Smooth muscle cell (in vitro differentiated cells): ENCODE measurements at regions not wholly inside any gene's neighbourhood (a gene's known extent, or its start where the extent isn't known, plus 50 kb on each side); places are given as distances from the start of the nearest gene placed in this dataset.

Source experiments
- DNase-seq: peaks from one replicate; lab custom pipeline; 2025; ENCODE audit not compliant: unreplicated experiment; lab: John Stamatoyannopoulos, UW
- H2AFZ ChIP-seq: fragments of 200-600 bp; sonication (generic); 2 replicates; pipeline ENCODE4 v1.6.0; 2016; ENCODE audit warnings: antibody characterized with exemption, low read depth, mild to moderate bottlenecking
- H3F3A ChIP-seq: fragments of 200-600 bp; sonication (generic); 2 replicates; pipeline ENCODE4 v1.6.0; 2017; ENCODE audit warnings: antibody characterized with exemption, low read depth
- H3K27ac ChIP-seq: fragments of 200-600 bp; sonication (generic); 2 replicates; pipeline ENCODE4 v1.5.1; 2016; ENCODE audit warnings: low read depth, mild to moderate bottlenecking
- H3K27me3 ChIP-seq: fragments of 200-600 bp; sonication (generic); 2 replicates; pipeline ENCODE4 v1.6.1; 2016; ENCODE audit warnings: low read depth, mild to moderate bottlenecking
- H3K36me3 ChIP-seq: fragments of 200-600 bp; sonication (generic); 2 replicates; pipeline ENCODE4 v1.5.1; 2016; ENCODE audit warnings: low read depth
- H3K4me1 ChIP-seq: fragments of 200-600 bp; sonication (generic); 2 replicates; pipeline ENCODE4 v1.5.1; 2016; ENCODE audit warnings: low read depth
- H3K4me2 ChIP-seq: fragments of 200-600 bp; sonication (generic); 2 replicates; pipeline ENCODE4 v1.6.0; 2016; ENCODE audit warnings: mild to moderate bottlenecking
- H3K4me3 ChIP-seq: fragments of 200-600 bp; sonication (generic); 2 replicates; pipeline ENCODE4 v1.5.1; 2016; ENCODE audit warnings: mild to moderate bottlenecking
- H3K79me2 ChIP-seq: fragments of 200-600 bp; sonication (generic); 2 replicates; pipeline ENCODE4 v1.6.0; 2016; ENCODE audit warnings: low read depth, mild to moderate bottlenecking
- H3K9ac ChIP-seq: fragments of 200-600 bp; sonication (generic); 2 replicates; pipeline ENCODE4 v1.6.0; 2016; ENCODE audit warnings: low read depth
- H3K9me3 ChIP-seq: fragments of 200-600 bp; sonication (generic); replicated peaks from 2 replicates; pipeline ENCODE4 v1.5.1; 2016; ENCODE audit warnings: low read depth
- H4K20me1 ChIP-seq: fragments of 200-600 bp; sonication (generic); 2 replicates; pipeline ENCODE4 v1.6.0; 2016; ENCODE audit warnings: low read depth
- CTCF ChIP-seq: fragments of 200-600 bp; sonication (generic); IDR thresholded peaks from 2 replicates; pipeline ENCODE4 v1.5.1; 2017; ENCODE audit warnings: borderline replicate concordance, mild to moderate bottlenecking, antibody characterized with exemption; ENCODE audit not compliant: insufficient read depth, poor library complexity, severe bottlenecking
- WGBS: methylation state at CpG from one replicate; pipeline ENCODE4 v1.1.7; 2016; ENCODE audit warnings: low lambda C conversion rate; 5-methylcytosine and 5-hydroxymethylcytosine counted together

GRCh38 chr7:49666764-49667163 lies 106.7 kb upstream of the VWC2 start:
- no peak overlapping the region for H3K4me2 ChIP-seq
- H3K27ac ChIP-seq = no peak overlapping the region
- H3K36me3 ChIP-seq = no peaks in the 10 kb centered on the region
- TF ChIP-seq CTCF = no peak
- no peak for DNase-seq
- H2AFZ ChIP-seq = no peak overlapping the region
- no peaks in the 10 kb centered on the region for H3F3A ChIP-seq
- no peaks in the 10 kb centered on the region for H3K27me3 ChIP-seq
- H3K9me3 ChIP-seq = no peaks in the 10 kb centered on the region
- no peak overlapping the region for H3K9ac ChIP-seq
- no peaks in the 10 kb centered on the region for H3K4me1 ChIP-seq
- H3K79me2 ChIP-seq = no peaks in the 10 kb centered on the region
- no peaks in the 10 kb centered on the region for H4K20me1 ChIP-seq
- no peak overlapping the region for H3K4me3 ChIP-seq
- 15% methylated on average over 1 of the region's 1 CpG for WGBS

GRCh38 chr7:49669285-49669684 lies 104.2 kb upstream of the VWC2 start:
- Histone ChIP-seq H3K9ac (no peak overlapping the region), H3K27ac (no peak overlapping the region), H3F3A (no peaks in the 10 kb centered on the region), H3K9me3 (no peaks in the 10 kb centered on the region), H3K4me1 (no peaks in the 10 kb centered on the region), H3K27me3 (no peaks in the 10 kb centered on the region), H3K36me3 (no peaks in the 10 kb centered on the region), H3K4me3 (no peak overlapping the region), H3K4me2 (no peak overlapping the region), H3K79me2 (no peaks in the 10 kb centered on the region), H2AFZ (no peak overlapping the region), H4K20me1 (no peaks in the 10 kb centered on the region)
- no peak for TF ChIP-seq CTCF
- WGBS = 65% methylated on average over 1 of the region's 1 CpG
- DNase-seq = no peak

GRCh38 chr7:49669692-49670260 lies 103.7 kb upstream of the VWC2 start:
- H3K36me3 ChIP-seq = no peaks in the 10 kb centered on the region
- TF ChIP-seq CTCF = no peak
- H2AFZ ChIP-seq = no peak overlapping the region
- H3K4me1 ChIP-seq = no peaks in the 10 kb centered on the region
- H3K27ac ChIP-seq = no peak overlapping the region
- no peak overlapping the region for H3K4me2 ChIP-seq
- no peaks in the 10 kb centered on the region for H3K79me2 ChIP-seq
- 63% methylated on average over 16 of the region's 16 CpGs for WGBS
- H3K27me3 ChIP-seq = no peaks in the 10 kb centered on the region
- no peaks in the 10 kb centered on the region for H4K20me1 ChIP-seq
- H3F3A ChIP-seq = no peaks in the 10 kb centered on the region
- no peak for DNase-seq
- H3K9me3 ChIP-seq = no peaks in the 10 kb centered on the region
- no peak overlapping the region for H3K4me3 ChIP-seq
- H3K9ac ChIP-seq = no peak overlapping the region

GRCh38 chr7:49670991-49671390 lies 102.4 kb upstream of the VWC2 start:
- H3K79me2 ChIP-seq = no peaks in the 10 kb centered on the region
- H3K27ac ChIP-seq = no peak overlapping the region
- DNase-seq = no peak
- H3K4me2 ChIP-seq = no peak overlapping the region
- H2AFZ ChIP-seq = no peak overlapping the region
- H3K9ac ChIP-seq = no peak overlapping the region
- no peaks in the 10 kb centered on the region for H4K20me1 ChIP-seq
- H3K36me3 ChIP-seq = no peaks in the 10 kb centered on the region
- no peaks in the 10 kb centered on the region for H3K27me3 ChIP-seq
- no peaks in the 10 kb centered on the region for H3K9me3 ChIP-seq
- H3K4me3 ChIP-seq = no peak overlapping the region
- WGBS = 61% methylated on average over 4 of the region's 4 CpGs
- H3F3A ChIP-seq = no peaks in the 10 kb centered on the region
- TF ChIP-seq CTCF = no peak
- H3K4me1 ChIP-seq = no peaks in the 10 kb centered on the region
